Neural cell (in vitro differentiated cells): ENCODE measurements at regions not wholly inside any gene's neighbourhood (a gene's known extent, or its start where the extent isn't known, plus 50 kb on each side); places are given as distances from the start of the nearest gene placed in this dataset.

Source experiments
- CTCF ChIP-seq: fragments of 450-650 bp; IDR thresholded peaks from 2 replicates; pipeline ENCODE4 v1.5.1; 2014; ENCODE audit warnings: antibody characterized with exemption, mild to moderate bottlenecking, moderate library complexity; ENCODE audit not compliant: poor library complexity, severe bottlenecking
- EP300 ChIP-seq: fragments of 450-650 bp; conservative IDR thresholded peaks from 2 replicates; pipeline ENCODE4 v1.6.1; 2014; ENCODE audit warnings: antibody characterized with exemption, mild to moderate bottlenecking, moderate library complexity; ENCODE audit not compliant: poor library complexity, severe bottlenecking
- EZH2 ChIP-seq: fragments of 200-600, 300-800 bp; shearing (Covaris generic), sonication (generic); IDR thresholded peaks from 2 replicates; pipeline ENCODE4 v1.6.1; 2014; ENCODE audit warnings: antibody characterized with exemption, low read length, borderline replicate concordance, mild to moderate bottlenecking; ENCODE audit not compliant: insufficient read depth, poor library complexity, severe bottlenecking
- MXI1 ChIP-seq: fragments of 450-650 bp; conservative IDR thresholded peaks from 2 replicates; pipeline ENCODE4 v1.6.1; 2014; ENCODE audit warnings: antibody characterized with exemption, mild to moderate bottlenecking; ENCODE audit not compliant: poor library complexity, severe bottlenecking
- POLR2AphosphoS5 ChIP-seq: IDR thresholded peaks from 2 replicates; pipeline ENCODE4 v1.6.1; 2012
- RAD21 ChIP-seq: fragments of 450-650 bp; conservative IDR thresholded peaks from 2 replicates; pipeline ENCODE4 v1.6.1; 2014; ENCODE audit warnings: antibody characterized with exemption, mild to moderate bottlenecking, moderate library complexity
- SMC3 ChIP-seq: fragments of 450-650 bp; conservative IDR thresholded peaks from 2 replicates; pipeline ENCODE4 v1.6.1; 2014; ENCODE audit warnings: antibody characterized with exemption, mild to moderate bottlenecking, moderate library complexity; ENCODE audit not compliant: poor library complexity
- TAF1 ChIP-seq: IDR thresholded peaks from 2 replicates; pipeline ENCODE4 v1.6.1; 2012; ENCODE audit warnings: low read depth

- TF ChIP-seq EP300 (no peak), RAD21 (no peak), CTCF (no peak), EZH2 (no peak), POLR2AphosphoS5 (no peak), MXI1 (no peak), TAF1 (no peak), SMC3 (no peak)
Observed at GRCh38 chr12:103177639-103178255, 220.3 kb downstream of the ASCL1 start.
